ENCODE measurements at regions not wholly inside any gene's neighbourhood (a gene's known extent, or its start where the extent isn't known, plus 50 kb on each side); places are given as distances from the start of the nearest gene placed in this dataset.

GRCh38 chr5:144538845-144539244 lies 368.2 kb downstream of the KCTD16 start (continued):
- TF ChIP-seq REST (IDR thresholded peaks at IDR 0.05; ENCODE audit: unreplicated experiment) = no peak
- no peak for TF ChIP-seq EZH2 (IDR thresholded peaks at IDR 0.05; ENCODE audit: low read depth, unreplicated experiment)
- TF ChIP-seq STAT1 (IDR thresholded peaks at IDR 0.05; ENCODE audit: unreplicated experiment) = no peak
- TF ChIP-seq EZH2phosphoT487 (IDR thresholded peaks at IDR 0.05; ENCODE audit: unreplicated experiment) = no peak
- no peak for TF ChIP-seq CREB1 (CRISPR knock-in tag; IDR thresholded peaks at IDR 0.05; ENCODE audit: low read depth)
- TF ChIP-seq POLR2AphosphoS5 (IDR thresholded peaks at IDR 0.05; ENCODE audit: low read depth) = no peak

Data from GM23338 (cell line).